ENCODE measurements at regions not wholly inside any gene's neighbourhood (a gene's known extent, or its start where the extent isn't known, plus 50 kb on each side); places are given as distances from the start of the nearest gene placed in this dataset.
"Not testable (repeated sequence)": the region's sequence is repeated elsewhere in the genome, so short reads cannot be mapped to it uniquely, and the experiment has no call there.

GRCh38 chr11:100600941-100601340 is 86.1 kb upstream of the ARHGAP42 start:
- H3K23ac ChIP-seq (ENCODE audit: low read length) = no peak overlapping the region
- no peak overlapping the region for H2BK12ac ChIP-seq (ENCODE audit: low read length)
- H3K27ac ChIP-seq (ENCODE audit: low read depth, low read length) = no peak overlapping the region
- H2BK120ac ChIP-seq (ENCODE audit: insufficient read depth, low read length, poor library complexity) = no peak overlapping the region
- no peaks in the 10 kb centered on the region for H3K4me1 ChIP-seq (ENCODE audit: control insufficient read depth in 1 of 2, insufficient read depth in 2 of 2, low read length in 2 of 2)
- H3K9ac ChIP-seq (ENCODE audit: low read length) = no peak overlapping the region
- no peaks in the 10 kb centered on the region for H3K27me3 ChIP-seq (ENCODE audit: insufficient read depth, low read length)
- no peak overlapping the region for H3K4me2 ChIP-seq (ENCODE audit: low read length)
- H3K9me3 ChIP-seq (ENCODE audit: insufficient read depth, low read depth, low read length) = no peaks in the 10 kb centered on the region
- H3K4ac ChIP-seq (ENCODE audit: low read depth, low read length) = no peak overlapping the region
- no peak overlapping the region for H2BK5ac ChIP-seq (ENCODE audit: low read depth, low read length, poor library complexity)
- H3K79me1 ChIP-seq (ENCODE audit: low read length) = no peaks in the 10 kb centered on the region
- H4K91ac ChIP-seq (ENCODE audit: low read depth, low read length) = no peak overlapping the region
- H3K36me3 ChIP-seq (ENCODE audit: control insufficient read depth in 1 of 2, insufficient read depth in 2 of 2, low read length in 2 of 2) = no peaks in the 10 kb centered on the region
- DNase-seq = no peak
- H2AFZ ChIP-seq (ENCODE audit: insufficient read depth, low read length, poor library complexity) = no peak overlapping the region
- H3K14ac ChIP-seq (ENCODE audit: low read length) = no peak overlapping the region
- H4K12ac ChIP-seq (ENCODE audit: low read depth, low read length) = no peak overlapping the region
- no peak overlapping the region for H3K18ac ChIP-seq (ENCODE audit: low read length)
- no peak overlapping the region for H2AK5ac ChIP-seq (ENCODE audit: low read length)
- H4K8ac ChIP-seq (ENCODE audit: low read depth, low read length) = no peak overlapping the region
- no peak overlapping the region for H3K4me3 ChIP-seq (ENCODE audit: low read depth, low read length)
- no peaks in the 10 kb centered on the region for H3K79me2 ChIP-seq (ENCODE audit: control insufficient read depth, insufficient read depth, low read length, poor library complexity)
- no CpG with 5 or more reads among the region's 1 CpG for WGBS (ENCODE audit: extremely low coverage, insufficient coverage, insufficient read length)

- Histone ChIP-seq H2AFZ (ENCODE audit: insufficient read depth, low read length, poor library complexity) (no peak overlapping the region), H3K4me1 (ENCODE audit: control insufficient read depth in 1 of 2, insufficient read depth in 2 of 2, low read length in 2 of 2) (no peaks in the 10 kb centered on the region), H3K79me1 (ENCODE audit: low read length) (no peaks in the 10 kb centered on the region), H4K8ac (ENCODE audit: low read depth, low read length) (no peak overlapping the region), H3K4ac (ENCODE audit: low read depth, low read length) (no peak overlapping the region), H3K79me2 (ENCODE audit: control insufficient read depth, insufficient read depth, low read length, poor library complexity) (no peaks in the 10 kb centered on the region), H3K4me2 (ENCODE audit: low read length) (no peak overlapping the region), H2AK5ac (ENCODE audit: low read length) (no peak overlapping the region), H3K4me3 (ENCODE audit: low read depth, low read length) (no peak overlapping the region), H3K27me3 (ENCODE audit: insufficient read depth, low read length) (no peaks in the 10 kb centered on the region), H3K14ac (ENCODE audit: low read length) (no peak overlapping the region), H3K27ac (ENCODE audit: low read depth, low read length) (no peak overlapping the region), H3K9me3 (ENCODE audit: insufficient read depth, low read depth, low read length) (no peaks in the 10 kb centered on the region), H2BK120ac (ENCODE audit: insufficient read depth, low read length, poor library complexity) (no peak overlapping the region), H4K91ac (ENCODE audit: low read depth, low read length) (no peak overlapping the region), H3K36me3 (ENCODE audit: control insufficient read depth in 1 of 2, insufficient read depth in 2 of 2, low read length in 2 of 2) (no peaks in the 10 kb centered on the region), H3K9ac (ENCODE audit: low read length) (no peak overlapping the region), H3K18ac (ENCODE audit: low read length) (no peak overlapping the region), H2BK5ac (ENCODE audit: low read depth, low read length, poor library complexity) (no peak overlapping the region), H2BK12ac (ENCODE audit: low read length) (no peak overlapping the region), H4K12ac (ENCODE audit: low read depth, low read length) (no peak overlapping the region), H3K23ac (ENCODE audit: low read length) (no peak overlapping the region)
- DNase-seq = no peak
These were observed 84.4 kb upstream of the ARHGAP42 start for GRCh38 chr11:100602716-100603115.

- H2BK5ac ChIP-seq (ENCODE audit: low read depth, low read length, poor library complexity); H3K27ac ChIP-seq (ENCODE audit: low read depth, low read length); H2BK12ac ChIP-seq (ENCODE audit: low read length); H3K14ac ChIP-seq (ENCODE audit: low read length); DNase-seq; H3K9me3 ChIP-seq (ENCODE audit: insufficient read depth, low read depth, low read length); H3K4me2 ChIP-seq (ENCODE audit: low read length); H3K79me2 ChIP-seq (ENCODE audit: control insufficient read depth, insufficient read depth, low read length, poor library complexity); H4K91ac ChIP-seq (ENCODE audit: low read depth, low read length); H2AK5ac ChIP-seq (ENCODE audit: low read length); H3K36me3 ChIP-seq (ENCODE audit: control insufficient read depth in 1 of 2, insufficient read depth in 2 of 2, low read length in 2 of 2); H3K27me3 ChIP-seq (ENCODE audit: insufficient read depth, low read length); H3K4me3 ChIP-seq (ENCODE audit: low read depth, low read length); H4K12ac ChIP-seq (ENCODE audit: low read depth, low read length); H3K18ac ChIP-seq (ENCODE audit: low read length); H2BK120ac ChIP-seq (ENCODE audit: insufficient read depth, low read length, poor library complexity); H3K79me1 ChIP-seq (ENCODE audit: low read length); H3K4ac ChIP-seq (ENCODE audit: low read depth, low read length); H4K8ac ChIP-seq (ENCODE audit: low read depth, low read length); H3K4me1 ChIP-seq (ENCODE audit: control insufficient read depth in 1 of 2, insufficient read depth in 2 of 2, low read length in 2 of 2); H3K9ac ChIP-seq (ENCODE audit: low read length); H3K23ac ChIP-seq (ENCODE audit: low read length); H2AFZ ChIP-seq (ENCODE audit: insufficient read depth, low read length, poor library complexity): not testable (repeated sequence)
These were observed 79.3 kb upstream of the ARHGAP42 start for GRCh38 chr11:100607761-100608160.

- Histone ChIP-seq H3K4me3 (ENCODE audit: low read depth, low read length) (no peak overlapping the region), H3K18ac (ENCODE audit: low read length) (no peak overlapping the region), H3K27ac (ENCODE audit: low read depth, low read length) (no peak overlapping the region), H3K79me2 (ENCODE audit: control insufficient read depth, insufficient read depth, low read length, poor library complexity) (no peaks in the 10 kb centered on the region), H3K27me3 (ENCODE audit: insufficient read depth, low read length) (no peaks in the 10 kb centered on the region), H3K23ac (ENCODE audit: low read length) (no peak overlapping the region), H3K9ac (ENCODE audit: low read length) (no peak overlapping the region), H2AFZ (ENCODE audit: insufficient read depth, low read length, poor library complexity) (no peak overlapping the region), H2BK5ac (ENCODE audit: low read depth, low read length, poor library complexity) (no peak overlapping the region), H4K91ac (ENCODE audit: low read depth, low read length) (no peak overlapping the region), H3K4me2 (ENCODE audit: low read length) (no peak overlapping the region), H3K36me3 (ENCODE audit: control insufficient read depth in 1 of 2, insufficient read depth in 2 of 2, low read length in 2 of 2) (no peaks in the 10 kb centered on the region), H4K12ac (ENCODE audit: low read depth, low read length) (no peak overlapping the region), H2AK5ac (ENCODE audit: low read length) (no peak overlapping the region), H4K8ac (ENCODE audit: low read depth, low read length) (no peak overlapping the region), H2BK12ac (ENCODE audit: low read length) (no peak overlapping the region), H3K4me1 (ENCODE audit: control insufficient read depth in 1 of 2, insufficient read depth in 2 of 2, low read length in 2 of 2) (no peaks in the 10 kb centered on the region), H3K4ac (ENCODE audit: low read depth, low read length) (no peak overlapping the region), H3K79me1 (ENCODE audit: low read length) (no peaks in the 10 kb centered on the region), H2BK120ac (ENCODE audit: insufficient read depth, low read length, poor library complexity) (no peak overlapping the region), H3K9me3 (ENCODE audit: insufficient read depth, low read depth, low read length) (no peaks in the 10 kb centered on the region), H3K14ac (ENCODE audit: low read length) (no peak overlapping the region)
- no peak for DNase-seq
- WGBS (ENCODE audit: extremely low coverage, insufficient coverage, insufficient read length) = no CpG with 5 or more reads among the region's 2 CpGs
These were observed 74.3 kb upstream of the ARHGAP42 start for GRCh38 chr11:100612766-100613165.

- no peak overlapping the region for H4K8ac ChIP-seq (ENCODE audit: low read depth, low read length)
- H4K12ac ChIP-seq (ENCODE audit: low read depth, low read length) = no peak overlapping the region
- no peaks in the 10 kb centered on the region for H3K79me2 ChIP-seq (ENCODE audit: control insufficient read depth, insufficient read depth, low read length, poor library complexity)
- no peak overlapping the region for H2BK120ac ChIP-seq (ENCODE audit: insufficient read depth, low read length, poor library complexity)
- no peak overlapping the region for H3K23ac ChIP-seq (ENCODE audit: low read length)
- H3K4me1 ChIP-seq (ENCODE audit: control insufficient read depth in 1 of 2, insufficient read depth in 2 of 2, low read length in 2 of 2) = no peaks in the 10 kb centered on the region
- H3K18ac ChIP-seq (ENCODE audit: low read length) = no peak overlapping the region
- H2BK5ac ChIP-seq (ENCODE audit: low read depth, low read length, poor library complexity) = no peak overlapping the region
- H3K79me1 ChIP-seq (ENCODE audit: low read length) = no peaks in the 10 kb centered on the region
- H2AFZ ChIP-seq (ENCODE audit: insufficient read depth, low read length, poor library complexity) = no peak overlapping the region
- no peaks in the 10 kb centered on the region for H3K27me3 ChIP-seq (ENCODE audit: insufficient read depth, low read length)
- H3K4me3 ChIP-seq (ENCODE audit: low read depth, low read length) = no peak overlapping the region
- H3K27ac ChIP-seq (ENCODE audit: low read depth, low read length) = no peak overlapping the region
- no peak overlapping the region for H3K14ac ChIP-seq (ENCODE audit: low read length)
- WGBS (ENCODE audit: extremely low coverage, insufficient coverage, insufficient read length) = no CpG with 5 or more reads among the region's 2 CpGs
- peaks cover 6% of the 10 kb centered on the region for H3K9me3 ChIP-seq (ENCODE audit: insufficient read depth, low read depth, low read length)
- no peak overlapping the region for H2BK12ac ChIP-seq (ENCODE audit: low read length)
- no peak overlapping the region for H3K9ac ChIP-seq (ENCODE audit: low read length)
- no peak overlapping the region for H4K91ac ChIP-seq (ENCODE audit: low read depth, low read length)
- H3K4me2 ChIP-seq (ENCODE audit: low read length) = no peak overlapping the region
- no peaks in the 10 kb centered on the region for H3K36me3 ChIP-seq (ENCODE audit: control insufficient read depth in 1 of 2, insufficient read depth in 2 of 2, low read length in 2 of 2)
- no peak for DNase-seq
- no peak overlapping the region for H3K4ac ChIP-seq (ENCODE audit: low read depth, low read length)
- H2AK5ac ChIP-seq (ENCODE audit: low read length) = no peak overlapping the region
These were observed 68.2 kb upstream of the ARHGAP42 start for GRCh38 chr11:100618914-100619313.

Data from trophoblast cell (in vitro differentiated cells and primary cell).